HG03520 (cell line): ENCODE measurements at regions not wholly inside any gene's neighbourhood (a gene's known extent, or its start where the extent isn't known, plus 50 kb on each side); places are given as distances from the start of the nearest gene placed in this dataset.
"Not testable (repeated sequence)": the region's sequence is repeated elsewhere in the genome, so short reads cannot be mapped to it uniquely, and the experiment has no call there.

Experiments used
- ATAC-seq: cut with Tn5 transposase; IDR thresholded peaks from one replicate; pipeline ENCODE4 v1.9.1; 2021; ENCODE audit warnings: mild to moderate bottlenecking, moderate library complexity; ENCODE audit not compliant: unreplicated experiment

- no peak for ATAC-seq
Observed at GRCh38 chr2:83901317-83901716, 557.8 kb downstream of the SUCLG1 start.

GRCh38 chr2:83900862-83901261 lies 558.2 kb downstream of the SUCLG1 start:
- no peak for ATAC-seq

- no peak for ATAC-seq
Observed at GRCh38 chr2:83899271-83899670, 559.8 kb downstream of the SUCLG1 start.

GRCh38 chr2:83894976-83895375 lies 564.1 kb downstream of the SUCLG1 start:
- no peak for ATAC-seq

- ATAC-seq: no peak
Observed at GRCh38 chr2:83887757-83888156, 571.3 kb downstream of the SUCLG1 start.

- no peak for ATAC-seq
Observed at GRCh38 chr2:83879127-83879526, 580.0 kb downstream of the SUCLG1 start.

GRCh38 chr2:83877261-83877660 lies 581.8 kb downstream of the SUCLG1 start:
- ATAC-seq: not testable (repeated sequence)

GRCh38 chr2:83874712-83875430 lies 584.2 kb downstream of the SUCLG1 start:
- ATAC-seq: no peak

GRCh38 chr2:83874066-83874465 lies 585.0 kb downstream of the SUCLG1 start:
- ATAC-seq: no peak

- no peak for ATAC-seq
Observed at GRCh38 chr2:83873110-83873509, 586.0 kb downstream of the SUCLG1 start.

GRCh38 chr2:83866211-83866610 lies 592.9 kb downstream of the SUCLG1 start:
- no peak for ATAC-seq

- no peak for ATAC-seq
Observed at GRCh38 chr2:83862600-83862999, 596.5 kb downstream of the SUCLG1 start.

GRCh38 chr2:83860320-83860719 lies 598.8 kb downstream of the SUCLG1 start:
- no peak for ATAC-seq

- ATAC-seq: no peak
Observed at GRCh38 chr2:83859553-83859952, 599.5 kb downstream of the SUCLG1 start.

- ATAC-seq: no peak
Observed at GRCh38 chr2:83851066-83851465, 608.0 kb downstream of the SUCLG1 start.

GRCh38 chr2:83850071-83850725 lies 608.9 kb downstream of the SUCLG1 start:
- no peak for ATAC-seq

- no peak for ATAC-seq
Observed at GRCh38 chr2:83844490-83844889, 614.6 kb downstream of the SUCLG1 start.

- no peak for ATAC-seq
Observed at GRCh38 chr2:83842421-83842820, 616.7 kb downstream of the SUCLG1 start.

- ATAC-seq: no peak
Observed at GRCh38 chr2:83837823-83838222, 621.3 kb downstream of the SUCLG1 start.

- no peak for ATAC-seq
Observed at GRCh38 chr2:83827618-83828017, 631.5 kb downstream of the SUCLG1 start.

- no peak for ATAC-seq
Observed at GRCh38 chr2:83826577-83826976, 632.5 kb downstream of the SUCLG1 start.

- ATAC-seq: no peak
Observed at GRCh38 chr2:83823229-83823628, 635.9 kb downstream of the SUCLG1 start.

GRCh38 chr2:83817511-83817910 lies 641.6 kb downstream of the SUCLG1 start:
- no peak for ATAC-seq
